A549 (cell line): ENCODE measurements at regions not wholly inside any gene's neighbourhood (a gene's known extent, or its start where the extent isn't known, plus 50 kb on each side); places are given as distances from the start of the nearest gene placed in this dataset.

Source experiments
- ATAC-seq, 2 experiments: fragments of 200-7000 bp in 1 of 2; fragments of >200 bp in 1 of 2; cut with Nextera tagmentation in 1 of 2; cut with Tn5 transposase in 1 of 2; 3 replicates each; pipeline versions ENCODE4 v1.8.0 to v1.9.1; 2018 to 2020; ENCODE audit warnings: mild to moderate bottlenecking in 1 of 2, moderate library complexity in 1 of 2
- CTCF ChIA-PET: fragments of 300-600 bp; sonication (Branson Sonifier 250); formaldehyde crosslinking; extraction: SDS; loops from one replicate; lab custom pipeline; 2021; ENCODE audit warnings: antibody characterized with exemption, inconsistent platforms; lab: Yijun Ruan, JAX
- POLR2A ChIA-PET: fragments of 350-600 bp; formaldehyde crosslinking; extraction: SDS; loops from one replicate; lab custom pipeline; 2021; ENCODE audit warnings: antibody characterized with exemption, inconsistent platforms; lab: Yijun Ruan, JAX
- DNase-seq, 2 experiments: peaks; one replicate each; pipeline versions ENCODE4 v3.0.0 to v3.0.0-alpha.2; 2011 to 2016; ENCODE audit warnings: low read depth in 1 of 2, low spot score in 1 of 2
- FAIRE-seq: peaks from 2 replicates; lab custom pipeline; 2011; peaks lifted over from hg19 to GRCh38; lab: Jason Lieb, UNC
- H3K27ac ChIP-seq, 2 experiments: fragments of >200 bp; sonication (Bioruptor Twin); formaldehyde crosslinking; 3 replicates each; pipeline ENCODE4 v1.5.1; 2016 to 2017
- H3K4me1 ChIP-seq: fragments of >200 bp; sonication (Bioruptor Twin); formaldehyde crosslinking; 3 replicates; pipeline ENCODE4 v1.6.1; 2016
- H3K4me2 ChIP-seq: fragments of >200 bp; sonication (Bioruptor Twin); formaldehyde crosslinking; 3 replicates; pipeline ENCODE4 v1.6.1; 2016
- H3K4me3 ChIP-seq: fragments of >200 bp; sonication (Bioruptor Twin); formaldehyde crosslinking; 3 replicates; pipeline ENCODE4 v1.5.1; 2016
- H3K9me3 ChIP-seq: fragments of >200 bp; sonication (Bioruptor Twin); formaldehyde crosslinking; 3 replicates; pipeline ENCODE4 v1.6.1; 2016
- CEBPB ChIP-seq, 2 experiments: fragments of >200 bp in 1 of 2; sonication (Bioruptor Twin) in 1 of 2; formaldehyde crosslinking in 1 of 2; IDR thresholded peaks; 2 replicates each; pipeline ENCODE4 v1.6.1; 2012 to 2016
- CHD2 ChIP-seq: fragments of 150-350 bp; IDR thresholded peaks from 2 replicates; pipeline ENCODE4 v1.6.1; 2014; ENCODE audit warnings: low read length; ENCODE audit not compliant: partially characterized antibody
- ESRRA ChIP-seq: fragments of 150-350 bp; IDR thresholded peaks from 2 replicates; pipeline ENCODE4 v1.6.1; 2014; ENCODE audit warnings: mild to moderate bottlenecking, low read length, borderline replicate concordance
- HES2 ChIP-seq: fragments of >200 bp; sonication (Bioruptor Twin); formaldehyde crosslinking; IDR thresholded peaks from 2 replicates; pipeline ENCODE4 v1.6.1; 2016
- JUN ChIP-seq, 2 experiments: fragments of >200 bp; sonication (Bioruptor Twin); formaldehyde crosslinking; IDR thresholded peaks; 2 replicates in 1 of 2; 3 replicates in 1 of 2; pipeline ENCODE4 v1.6.1; 2016 to 2017
- JUNB ChIP-seq: fragments of >200 bp; sonication (Bioruptor Twin); formaldehyde crosslinking; IDR thresholded peaks from 2 replicates; pipeline ENCODE4 v1.6.1; 2016
- KDM1A ChIP-seq: fragments of 200-600 bp; sonication (generic); IDR thresholded peaks from 2 replicates; pipeline ENCODE4 v1.6.1; 2016; ENCODE audit warnings: low read depth, mild to moderate bottlenecking
- MYC ChIP-seq: IDR thresholded peaks from 2 replicates; pipeline ENCODE4 v1.6.1; 2012; ENCODE audit warnings: mild to moderate bottlenecking, inconsistent platforms, low read length, improper control_type of control experiment, borderline replicate concordance
- NFE2L2 ChIP-seq: fragments of 150-350 bp; conservative IDR thresholded peaks from 2 replicates; pipeline ENCODE4 v1.6.1; 2014; ENCODE audit warnings: low read length
- PBX3 ChIP-seq: IDR thresholded peaks from 2 replicates; pipeline ENCODE4 v1.6.1; 2012
- PHF8 ChIP-seq: fragments of 200-600 bp; sonication (generic); IDR thresholded peaks from 2 replicates; pipeline ENCODE4 v1.6.1; 2016; ENCODE audit warnings: low read depth, mild to moderate bottlenecking, antibody characterized with exemption, moderate library complexity, borderline replicate concordance
- REST ChIP-seq: fragments of 200-600 bp; sonication (generic); IDR thresholded peaks from 2 replicates; pipeline ENCODE4 v1.6.1; 2016; ENCODE audit warnings: antibody characterized with exemption, mild to moderate bottlenecking, moderate library complexity
- RNF2 ChIP-seq: fragments of 200-600 bp; sonication (generic); IDR thresholded peaks from 2 replicates; pipeline ENCODE4 v1.6.1; 2016; ENCODE audit warnings: low read depth, mild to moderate bottlenecking, antibody characterized with exemption, moderate library complexity, borderline replicate concordance
- ZC3H11A ChIP-seq: fragments of 450-650 bp; IDR thresholded peaks from 2 replicates; pipeline ENCODE4 v1.6.1; 2014; ENCODE audit warnings: antibody characterized with exemption, mild to moderate bottlenecking
- ZNF302 ChIP-seq: fragments of 250-450 bp; sonication (Bioruptor Pico); IDR thresholded peaks from 2 replicates; pipeline ENCODE4 v1.9.0; 2021; ENCODE audit warnings: inconsistent platforms, mild to moderate bottlenecking, moderate library complexity
- ZSCAN20 ChIP-seq: fragments of 250-450 bp; sonication (Bioruptor Pico); IDR thresholded peaks from 2 replicates; pipeline ENCODE4 v1.8.0; 2022; ENCODE audit warnings: mild to moderate bottlenecking, moderate library complexity
- WGBS: methylation state at CpG from one replicate; pipeline ENCODE4 v1.1.6; 2017; ENCODE audit errors: missing lambda C conversion rate; 5-methylcytosine and 5-hydroxymethylcytosine counted together
- TF ChIP-seq, protein P1 (sequence below): fragments of >200 bp; sonication (Bioruptor Twin); formaldehyde crosslinking; IDR thresholded peaks from 3 replicates; pipeline ENCODE4 v1.5.1; 2016
- TF ChIP-seq, protein P2 (sequence below): fragments of 250-450 bp; sonication (Bioruptor Pico); IDR thresholded peaks from 2 replicates; pipeline ENCODE4 v1.5.0; 2021; ENCODE audit warnings: mild to moderate bottlenecking, moderate library complexity, borderline replicate concordance
- TF ChIP-seq, protein P3 (sequence below): fragments of 250-450 bp; sonication (Bioruptor Pico); IDR thresholded peaks from 2 replicates; pipeline ENCODE4 v1.5.0; 2020; ENCODE audit warnings: low read depth, mild to moderate bottlenecking, moderate library complexity

DNA sequence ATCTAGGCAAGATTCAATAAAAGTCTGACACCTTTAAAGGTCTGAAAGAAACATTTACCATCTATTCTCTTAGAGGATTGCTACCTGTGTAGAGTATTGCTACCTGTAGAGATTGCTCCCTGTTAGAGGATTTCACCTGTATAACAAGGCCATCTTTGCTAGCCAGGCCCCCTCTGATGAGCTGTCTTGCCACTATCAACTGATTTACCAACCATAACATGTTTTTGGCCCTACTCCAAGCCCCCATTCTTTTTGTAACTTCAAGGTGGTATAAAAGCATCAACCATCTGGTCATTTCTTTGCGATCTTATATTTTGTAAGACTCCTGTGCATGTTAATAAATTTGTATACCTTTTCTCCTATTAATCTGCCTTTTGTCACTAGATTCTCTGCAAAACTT lies 424.7 kb upstream of the CAMK1G start:
- CTCF ChIA-PET: no interaction called here
- Histone ChIP-seq H3K9me3 (no peaks in the 10 kb centered on the region), H3K27ac (no peak overlapping the region), H3K4me1 (no peaks in the 10 kb centered on the region), H3K4me2 (no peak overlapping the region), H3K4me3 (no peak overlapping the region)
- DNase-seq (no peak), ATAC-seq (no peak), FAIRE-seq (no peak)
- WGBS: 56% methylated on average over 1 of the region's 1 CpG
- no peak for TF ChIP-seq KDM1A
- TF ChIP-seq MYC: no peak
- no peak for TF ChIP-seq ZSCAN20
- TF ChIP-seq, protein P1, sequence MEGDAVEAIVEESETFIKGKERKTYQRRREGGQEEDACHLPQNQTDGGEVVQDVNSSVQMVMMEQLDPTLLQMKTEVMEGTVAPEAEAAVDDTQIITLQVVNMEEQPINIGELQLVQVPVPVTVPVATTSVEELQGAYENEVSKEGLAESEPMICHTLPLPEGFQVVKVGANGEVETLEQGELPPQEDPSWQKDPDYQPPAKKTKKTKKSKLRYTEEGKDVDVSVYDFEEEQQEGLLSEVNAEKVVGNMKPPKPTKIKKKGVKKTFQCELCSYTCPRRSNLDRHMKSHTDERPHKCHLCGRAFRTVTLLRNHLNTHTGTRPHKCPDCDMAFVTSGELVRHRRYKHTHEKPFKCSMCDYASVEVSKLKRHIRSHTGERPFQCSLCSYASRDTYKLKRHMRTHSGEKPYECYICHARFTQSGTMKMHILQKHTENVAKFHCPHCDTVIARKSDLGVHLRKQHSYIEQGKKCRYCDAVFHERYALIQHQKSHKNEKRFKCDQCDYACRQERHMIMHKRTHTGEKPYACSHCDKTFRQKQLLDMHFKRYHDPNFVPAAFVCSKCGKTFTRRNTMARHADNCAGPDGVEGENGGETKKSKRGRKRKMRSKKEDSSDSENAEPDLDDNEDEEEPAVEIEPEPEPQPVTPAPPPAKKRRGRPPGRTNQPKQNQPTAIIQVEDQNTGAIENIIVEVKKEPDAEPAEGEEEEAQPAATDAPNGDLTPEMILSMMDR: no peak
- TF ChIP-seq HES2: no peak
- TF ChIP-seq CEBPB (IDR thresholded peaks at IDR 0.05): no peak
- no peak for TF ChIP-seq REST
- no peak for TF ChIP-seq RNF2
- POLR2A ChIA-PET: no interaction called here

GRCh38 chr1:209160230-209160629 lies 423.3 kb upstream of the CAMK1G start:
- 2% methylated on average over 2 of the region's 2 CpGs for WGBS
- POLR2A ChIA-PET: no interaction called here

More at GRCh38 chr1:209160230-209160629, 423.3 kb upstream of the CAMK1G start:
- Histone ChIP-seq H3K4me1 (no peaks in the 10 kb centered on the region), H3K27ac (no peak overlapping the region), H3K4me2 (no peak overlapping the region), H3K9me3 (no peaks in the 10 kb centered on the region), H3K4me3 (no peak overlapping the region)
- FAIRE-seq: no peak
- DNase-seq: no peak
- ATAC-seq: no peak
- TF ChIP-seq, protein P2, sequence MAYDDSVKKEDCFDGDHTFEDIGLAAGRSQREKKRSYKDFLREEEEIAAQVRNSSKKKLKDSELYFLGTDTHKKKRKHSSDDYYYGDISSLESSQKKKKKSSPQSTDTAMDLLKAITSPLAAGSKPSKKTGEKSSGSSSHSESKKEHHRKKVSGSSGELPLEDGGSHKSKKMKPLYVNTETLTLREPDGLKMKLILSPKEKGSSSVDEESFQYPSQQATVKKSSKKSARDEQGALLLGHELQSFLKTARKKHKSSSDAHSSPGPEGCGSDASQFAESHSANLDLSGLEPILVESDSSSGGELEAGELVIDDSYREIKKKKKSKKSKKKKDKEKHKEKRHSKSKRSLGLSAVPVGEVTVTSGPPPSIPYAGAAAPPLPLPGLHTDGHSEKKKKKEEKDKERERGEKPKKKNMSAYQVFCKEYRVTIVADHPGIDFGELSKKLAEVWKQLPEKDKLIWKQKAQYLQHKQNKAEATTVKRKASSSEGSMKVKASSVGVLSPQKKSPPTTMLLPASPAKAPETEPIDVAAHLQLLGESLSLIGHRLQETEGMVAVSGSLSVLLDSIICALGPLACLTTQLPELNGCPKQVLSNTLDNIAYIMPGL (CRISPR knock-in tag): no peak
- TF ChIP-seq ZC3H11A: no peak
- TF ChIP-seq CHD2: no peak
- no peak for TF ChIP-seq ESRRA
- TF ChIP-seq KDM1A: no peak
- TF ChIP-seq, protein P3, sequence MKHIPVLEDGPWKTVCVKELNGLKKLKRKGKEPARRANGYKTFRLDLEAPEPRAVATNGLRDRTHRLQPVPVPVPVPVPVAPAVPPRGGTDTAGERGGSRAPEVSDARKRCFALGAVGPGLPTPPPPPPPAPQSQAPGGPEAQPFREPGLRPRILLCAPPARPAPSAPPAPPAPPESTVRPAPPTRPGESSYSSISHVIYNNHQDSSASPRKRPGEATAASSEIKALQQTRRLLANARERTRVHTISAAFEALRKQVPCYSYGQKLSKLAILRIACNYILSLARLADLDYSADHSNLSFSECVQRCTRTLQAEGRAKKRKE (CRISPR knock-in tag): no peak
- TF ChIP-seq ZNF302 (CRISPR knock-in tag): no peak
- TF ChIP-seq NFE2L2: no peak
- no peak for TF ChIP-seq PHF8
- no peak for TF ChIP-seq JUNB
- TF ChIP-seq JUN (IDR thresholded peaks at IDR 0.05): no peak
- no peak for TF ChIP-seq MYC
- no peak for TF ChIP-seq PBX3
- CTCF ChIA-PET: interaction anchor here (1.3 kb wide), 1 partner anchor 63 kb away, joined by 3 read pairs; no protein-coding TSS in a partner anchor
